HG03066 (cell line): ENCODE measurements at regions not wholly inside any gene's neighbourhood (a gene's known extent, or its start where the extent isn't known, plus 50 kb on each side); places are given as distances from the start of the nearest gene placed in this dataset.
"Not testable (repeated sequence)": the region's sequence is repeated elsewhere in the genome, so short reads cannot be mapped to it uniquely, and the experiment has no call there.

ENCODE experiments used
- ATAC-seq: cut with Tn5 transposase; IDR thresholded peaks from one replicate; pipeline ENCODE4 v1.9.1; 2021; ENCODE audit warnings: low read depth; ENCODE audit not compliant: unreplicated experiment

DNA sequence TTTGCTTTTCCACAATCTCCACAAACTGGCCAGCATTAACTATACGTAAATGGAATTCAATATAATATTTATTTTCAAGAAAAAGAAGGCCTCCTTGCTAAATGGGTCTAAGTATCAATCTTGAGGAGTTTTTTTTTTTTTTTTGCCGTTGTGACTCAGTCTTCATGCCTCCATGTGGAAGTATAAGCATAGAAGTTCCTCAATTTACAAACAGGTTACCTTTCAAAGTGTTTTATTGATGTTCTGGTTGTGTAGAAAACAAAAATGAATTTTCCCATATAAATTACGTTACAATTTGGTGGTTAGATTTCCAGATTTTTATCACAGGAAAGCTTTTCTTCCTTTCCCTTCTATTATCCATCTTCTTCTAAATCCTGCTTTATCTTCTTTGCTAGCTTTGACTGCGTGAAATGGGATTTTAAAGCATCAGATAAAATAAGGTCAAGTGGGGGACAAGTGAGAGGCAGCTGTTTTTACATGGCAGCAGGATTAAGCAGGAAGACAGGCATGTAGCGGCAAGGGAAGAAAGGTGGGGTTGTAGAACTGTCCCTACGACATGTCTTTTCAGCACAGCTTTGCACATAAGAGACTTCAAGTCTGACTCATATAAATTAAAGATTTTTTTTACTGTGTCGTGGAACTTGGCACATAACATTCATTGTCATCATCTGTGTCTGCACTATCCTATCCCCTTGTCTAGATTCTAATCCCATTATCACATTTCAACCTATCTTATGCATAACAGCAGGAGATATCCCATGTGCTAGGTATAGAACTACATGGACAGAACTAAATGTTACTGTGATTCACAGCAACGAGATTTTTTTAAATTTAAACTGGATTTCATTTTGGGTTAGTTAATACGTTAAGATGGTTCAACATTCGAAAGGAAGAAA, 135.3 kb upstream of the FAM3C start:
- ATAC-seq: no peak

DNA sequence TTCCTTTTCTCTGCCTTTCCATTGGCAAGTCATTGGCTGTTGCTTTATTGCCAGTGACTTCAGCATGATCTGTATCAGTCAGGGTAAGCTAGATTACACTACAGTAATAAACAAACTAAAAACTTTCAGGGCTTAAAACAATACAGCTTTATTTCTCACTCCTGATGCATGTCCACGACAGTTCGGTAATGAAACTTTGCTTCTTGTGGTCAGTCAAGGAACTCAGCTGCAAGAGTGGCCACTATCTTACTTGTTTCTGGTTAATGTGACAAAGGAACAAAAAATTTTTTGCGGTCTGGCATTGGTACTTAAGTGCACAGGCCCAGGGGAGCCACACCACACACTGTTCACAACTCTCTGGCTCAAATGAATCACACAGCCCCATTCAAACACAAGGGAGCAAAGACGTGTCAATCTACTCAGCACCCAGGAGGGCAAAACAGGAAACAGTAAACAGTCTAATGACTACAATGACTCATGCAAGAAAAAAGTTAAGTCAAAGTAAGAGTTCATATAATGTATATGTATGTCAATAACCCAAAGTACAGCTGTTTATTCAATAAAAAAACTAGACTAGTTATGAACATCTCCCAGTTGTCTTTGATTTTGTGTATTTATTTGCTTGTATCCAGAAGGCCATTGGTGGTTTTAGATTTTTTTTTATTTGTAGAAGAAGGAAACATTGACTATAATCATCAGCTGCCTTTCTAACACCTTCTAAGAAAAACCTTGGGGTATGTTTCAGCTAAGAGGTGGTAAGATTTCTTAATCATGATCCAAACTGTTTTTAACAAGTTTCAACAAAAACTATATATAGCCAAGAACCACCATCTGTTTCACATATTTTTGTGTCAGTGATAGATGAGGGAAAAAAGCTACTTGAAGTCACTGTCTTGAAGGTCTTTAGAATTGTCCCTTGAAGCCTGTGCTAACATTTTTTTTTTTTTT, 134.4 kb upstream of the FAM3C start:
- ATAC-seq: peak; percentile 99

DNA sequence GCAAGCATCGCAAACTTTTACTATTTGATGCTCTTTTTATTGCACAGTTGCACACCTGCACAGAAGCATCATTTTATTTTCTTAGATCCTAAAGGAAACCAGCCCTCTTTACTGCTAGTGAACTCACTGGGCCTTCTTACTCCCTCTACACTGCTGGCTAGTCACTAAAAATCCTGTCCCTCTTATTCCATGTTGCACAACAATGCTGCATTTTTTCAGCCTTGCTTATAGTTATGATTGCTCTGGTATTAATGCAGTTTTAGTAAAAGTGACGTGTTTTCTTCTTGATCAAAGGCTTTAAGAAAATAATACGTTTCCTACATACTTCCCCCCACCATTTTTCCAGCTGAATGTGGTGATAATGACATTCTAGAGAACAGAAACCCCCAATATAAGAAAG, 132.9 kb upstream of the FAM3C start:
- ATAC-seq: no peak

- not testable (repeated sequence) for ATAC-seq
Measured at GRCh38 chr7:121526210-121526609, 130.1 kb upstream of the FAM3C start.

DNA sequence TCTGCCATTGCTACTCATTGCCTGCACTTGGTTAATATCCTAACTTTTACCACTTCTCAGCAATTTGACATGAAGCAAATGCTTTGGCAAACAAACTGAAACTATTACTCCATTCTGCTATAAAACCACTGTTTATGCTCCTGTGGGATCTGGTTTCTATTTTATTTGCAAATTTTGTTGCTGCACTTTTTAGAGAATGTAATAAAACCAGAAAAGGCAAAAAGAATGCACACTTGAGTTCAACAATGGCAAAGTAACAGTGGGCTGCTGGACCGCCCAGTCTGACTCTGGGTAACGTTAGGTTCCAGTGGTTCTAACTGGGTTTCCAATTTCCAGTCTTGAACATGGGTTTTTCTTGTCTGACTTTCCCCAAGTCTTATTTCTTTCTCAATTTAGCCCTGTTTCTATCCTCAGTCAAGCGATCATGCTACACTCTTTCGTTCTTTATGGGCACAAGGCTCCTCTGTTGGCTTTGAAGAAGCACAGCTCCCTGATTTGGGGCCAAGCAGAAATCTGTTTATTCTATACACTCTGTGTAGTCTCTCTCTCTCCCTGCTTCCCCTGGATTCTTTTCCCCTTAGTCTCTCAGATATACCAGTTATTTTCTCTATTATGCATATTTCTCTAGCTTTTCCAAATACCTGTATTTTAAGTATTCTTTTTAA, 129.2 kb upstream of the FAM3C start:
- ATAC-seq: no peak

DNA sequence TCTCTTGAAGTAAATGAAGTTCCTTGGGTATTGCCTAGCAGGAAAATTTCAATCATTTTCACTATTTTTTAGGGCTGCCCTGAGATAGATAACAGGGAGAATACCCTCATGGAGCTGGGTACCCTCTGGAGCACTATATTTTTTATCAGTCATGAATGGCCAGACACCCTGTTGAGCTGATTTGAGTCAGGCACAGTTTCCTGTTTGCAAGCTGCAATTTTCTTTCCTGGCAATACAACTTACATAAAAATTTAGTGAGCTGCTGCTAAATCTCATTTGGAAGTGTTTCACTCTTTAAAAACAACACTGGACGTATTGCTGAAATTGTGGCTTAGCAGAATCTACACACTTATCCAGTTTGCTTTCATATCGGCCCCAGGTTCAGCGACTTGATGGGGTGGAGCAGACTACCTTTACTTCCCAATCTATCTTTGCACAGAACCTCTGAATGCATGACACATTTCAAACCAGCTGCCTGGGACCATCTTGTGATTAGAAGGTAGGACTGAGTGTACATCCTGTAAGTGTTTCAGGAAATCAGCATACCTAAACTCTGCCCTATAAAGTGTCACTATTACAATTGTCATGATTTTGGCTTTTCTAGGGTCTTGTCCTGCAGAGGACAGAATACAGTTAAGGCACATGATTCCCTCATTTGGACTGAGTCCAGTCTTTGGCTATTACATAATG, 125.7 kb upstream of the FAM3C start:
- no peak for ATAC-seq

DNA sequence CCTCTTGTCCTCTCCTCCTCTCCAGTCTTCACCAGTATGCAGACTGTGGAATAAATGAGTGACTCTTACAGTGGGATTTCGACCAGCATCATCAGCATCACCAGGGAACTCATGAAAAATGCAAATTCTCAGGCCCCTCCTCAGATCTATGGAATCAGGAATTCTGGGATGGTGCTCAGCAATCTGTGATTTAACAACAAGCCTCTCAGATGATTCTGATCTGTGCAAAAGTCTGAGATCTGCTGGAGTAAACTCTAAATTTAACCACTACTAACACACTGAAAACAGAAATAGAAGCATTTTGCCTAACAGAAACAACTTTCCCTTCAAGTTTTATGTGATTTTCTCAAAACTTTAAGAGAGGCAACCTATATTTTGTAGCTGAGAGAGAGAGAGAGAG, 124.8 kb upstream of the FAM3C start:
- ATAC-seq: no peak

DNA sequence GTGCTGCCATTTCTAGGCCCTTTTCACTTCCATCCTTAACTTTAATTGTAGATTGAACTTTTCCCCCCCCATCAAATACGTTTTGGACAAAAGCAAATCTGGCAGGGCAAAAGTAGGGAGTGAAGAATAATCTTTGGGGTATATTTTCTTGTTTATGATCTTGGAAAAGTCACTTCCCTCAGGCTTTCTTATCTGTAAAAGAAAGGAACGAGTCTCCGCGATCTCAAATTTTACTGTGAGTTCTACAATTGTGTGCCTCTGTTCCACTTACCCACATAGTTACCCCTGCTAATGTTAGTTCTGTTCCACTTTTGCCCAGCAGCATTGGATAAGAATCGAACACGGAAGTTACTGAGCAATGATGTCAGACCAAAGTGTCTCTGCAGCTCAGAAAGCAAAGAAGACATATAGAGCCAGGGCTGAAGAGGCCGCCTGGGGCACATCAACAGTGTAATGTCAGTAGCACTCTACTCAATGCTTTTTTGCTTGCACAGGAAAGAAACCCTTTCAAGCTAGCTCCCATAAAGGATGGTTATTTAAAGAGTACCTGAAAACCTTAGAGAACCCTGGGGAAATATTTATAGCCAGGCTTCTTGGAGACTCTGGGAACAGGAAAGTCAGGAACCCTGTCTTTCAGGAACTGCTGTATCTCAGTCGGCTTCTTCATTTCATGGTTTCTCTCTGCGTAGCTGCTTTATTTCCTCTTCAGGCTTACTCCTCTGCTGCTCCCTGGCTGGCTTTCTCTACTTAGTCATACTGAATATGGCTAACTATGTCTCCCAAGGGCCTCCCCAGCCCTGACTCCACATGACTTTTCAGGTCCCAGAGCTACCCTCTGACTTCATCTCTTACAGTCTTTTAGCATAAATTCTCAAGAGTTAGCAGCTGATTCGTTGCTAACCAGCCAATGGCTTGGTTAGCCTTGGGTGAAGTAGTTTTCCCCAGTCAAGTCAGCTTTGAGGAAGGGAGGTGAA, 123.7 kb upstream of the FAM3C start:
- peak; percentile 87 for ATAC-seq

DNA sequence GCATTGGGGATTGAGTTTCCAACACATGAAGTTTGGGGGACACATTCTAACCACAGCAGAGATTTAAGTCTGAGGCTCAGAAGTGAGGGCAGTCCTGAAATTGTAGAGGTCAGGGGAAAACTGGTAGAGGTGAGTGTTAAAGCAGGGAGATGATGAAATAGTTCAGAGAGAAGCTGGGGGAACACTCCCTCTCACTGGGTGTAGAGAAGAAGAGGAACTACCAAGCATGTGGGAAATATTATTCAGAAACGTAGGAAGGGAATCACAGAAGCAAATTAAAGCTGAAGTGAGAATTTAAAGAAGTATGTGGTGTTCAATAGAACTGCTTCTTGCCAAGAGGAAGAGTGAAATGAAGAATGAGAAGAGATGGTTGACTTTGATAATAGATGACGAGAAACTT, 121.5 kb upstream of the FAM3C start:
- ATAC-seq: no peak

GRCh38 chr7:121516821-121517220, 120.7 kb upstream of the FAM3C start:
- ATAC-seq: no peak

DNA sequence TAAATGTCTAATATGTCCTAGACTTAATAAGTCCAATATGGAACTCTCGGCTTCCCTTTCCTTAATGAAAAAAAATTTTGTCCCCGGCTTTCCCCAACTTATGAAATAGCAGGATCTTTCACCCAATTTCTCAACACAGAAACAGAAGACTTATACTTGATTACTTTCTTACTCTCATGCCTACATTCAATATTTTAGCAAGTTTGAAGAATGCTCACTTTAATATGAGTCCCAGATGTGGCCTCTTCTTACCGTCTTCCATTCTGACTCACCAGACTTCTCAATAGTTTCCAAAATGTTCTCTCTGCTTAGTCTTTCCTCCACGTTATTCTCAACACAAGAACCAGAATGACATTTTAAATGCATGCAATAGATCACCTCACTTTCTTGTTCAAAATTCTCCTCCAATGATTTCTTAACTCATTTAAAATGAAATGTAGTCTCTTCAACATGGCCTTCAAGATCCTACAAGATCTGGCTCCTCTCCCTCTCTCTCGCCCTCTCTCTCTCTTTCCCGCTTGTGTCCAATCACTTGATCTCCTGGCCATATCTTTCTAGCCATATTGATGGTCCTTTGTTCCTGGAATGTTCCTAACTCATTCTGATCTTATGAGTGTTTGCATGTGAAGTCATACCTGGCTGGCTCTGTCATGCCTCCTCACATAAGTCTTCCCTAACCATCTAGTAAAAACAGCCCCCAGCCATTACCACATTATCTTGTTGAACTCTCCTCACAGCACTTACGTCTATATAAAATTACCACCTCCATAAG, 119.7 kb upstream of the FAM3C start:
- ATAC-seq: no peak

- ATAC-seq: no peak
Measured at GRCh38 chr7:121515229-121515628, 119.1 kb upstream of the FAM3C start.

DNA sequence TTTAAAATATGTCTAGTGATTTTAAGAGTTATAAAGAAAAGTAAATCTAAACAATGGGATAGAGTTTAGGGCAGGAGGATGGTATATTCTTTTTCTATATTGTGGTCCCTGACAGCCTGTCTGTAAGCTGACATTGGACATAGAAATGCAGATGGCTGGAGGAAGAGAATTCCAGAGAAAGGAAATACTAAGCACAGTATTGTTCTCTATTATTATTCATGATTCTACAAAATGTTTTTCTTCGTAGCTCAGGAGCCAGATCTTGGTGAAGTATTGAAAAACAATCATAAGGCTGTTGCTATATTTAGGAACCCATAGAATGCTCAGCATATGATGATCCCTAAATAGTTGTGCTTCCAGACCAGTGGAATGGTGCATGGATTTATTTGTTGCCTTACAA, 117.0 kb upstream of the FAM3C start:
- no peak for ATAC-seq

- ATAC-seq: no peak
Measured at GRCh38 chr7:121510858-121511482, 114.9 kb upstream of the FAM3C start.

- no peak for ATAC-seq
Measured at GRCh38 chr7:121510302-121510701, 114.2 kb upstream of the FAM3C start.

GRCh38 chr7:121505540-121506182, 109.6 kb upstream of the FAM3C start:
- no peak for ATAC-seq

DNA sequence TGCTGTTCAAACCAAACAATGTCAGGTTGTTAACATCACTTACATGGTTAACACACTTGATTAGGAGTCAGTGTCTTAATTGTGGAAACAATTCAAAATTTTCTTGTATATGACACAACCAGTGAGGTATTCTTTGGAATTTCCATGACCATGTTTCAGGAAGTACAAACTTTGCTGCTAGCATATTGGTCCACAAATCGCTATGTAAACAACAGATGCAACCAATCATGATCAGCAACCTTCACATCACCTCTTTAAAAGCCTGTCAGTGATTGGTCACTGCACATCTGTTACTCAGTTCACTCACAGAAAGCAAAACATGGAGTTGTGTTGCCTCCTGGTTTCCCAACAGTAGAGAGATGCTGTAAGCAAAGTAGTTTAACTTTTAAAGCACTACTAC, 108.9 kb upstream of the FAM3C start:
- ATAC-seq: no peak

- ATAC-seq: no peak
Measured at GRCh38 chr7:121504482-121504881, 108.4 kb upstream of the FAM3C start.
